ENCODE measurements at regions not wholly inside any gene's neighbourhood (a gene's known extent, or its start where the extent isn't known, plus 50 kb on each side); places are given as distances from the start of the nearest gene placed in this dataset.
"Not testable (repeated sequence)": the region's sequence is repeated elsewhere in the genome, so short reads cannot be mapped to it uniquely, and the experiment has no call there.

- intact Hi-C loops (cut with micrococcal nuclease), result loop anchor here (1.0 kb wide), 2 partner anchors 46 to 750 kb away; no protein-coding TSS in a partner anchor
- Histone ChIP-seq H2AFZ (ENCODE audit: low read depth, low read length) (peak overlapping the region; percentile 75), H4K20me1 (replicated peaks; ENCODE audit: control insufficient read depth, extremely low read depth, insufficient read depth, low read length) (no peaks in the 10 kb centered on the region), H3K4me3 (replicated peaks in 1 of 3; ENCODE audit: insufficient read depth in 1 of 3, low read depth in 1 of 3, low read length in 3 of 3) (peak overlapping the region in 1 of 3 experiments; percentile 33), H3K4me2 (ENCODE audit: insufficient read depth, low read length) (peak overlapping the region; percentile 93), H3K4me1 (ENCODE audit: control insufficient read depth, extremely low read depth, insufficient read depth, low read length) (peaks cover 20% of the 10 kb centered on the region), H3K27me3 (ENCODE audit: control insufficient read depth in 2 of 2, insufficient read depth in 2 of 2, low read length in 2 of 2) (no peaks in the 10 kb centered on the region), H3K79me2 (ENCODE audit: control insufficient read depth, insufficient read depth, low read length) (no peaks in the 10 kb centered on the region), H3K9me1 (replicated peaks; ENCODE audit: control insufficient read depth, extremely low read depth, insufficient read depth, low read length) (no peaks in the 10 kb centered on the region), H3K9ac (replicated peaks; ENCODE audit: extremely low read depth, insufficient read depth, low read length) (peak overlapping the region; percentile 60), H3K36me3 (ENCODE audit: control insufficient read depth in 2 of 2, extremely low read depth in 1 of 2, insufficient read depth in 2 of 2, low read length in 2 of 2) (no peaks in the 10 kb centered on the region), H3K9me3 (replicated peaks; ENCODE audit: control insufficient read depth, insufficient read depth, low read length) (no peaks in the 10 kb centered on the region), H3K27ac (ENCODE audit: insufficient read depth, low read depth, low read length) (peak overlapping the region; percentile 99)
- FAIRE-seq (peak; percentile 53), DNase-seq (ENCODE audit: low read depth, low spot score) (peak; percentile 93)
- ChIA-PET POLR2A (no interaction called here), CTCF (interaction anchor here (1.0 to 1.5 kb wide), 3 partner anchors 45 to 197 kb away, joined by 4 to 10 read pairs (median 6); a partner anchor contains a TSS)
- BruUV-seq (replicated peaks), result TSS peak; percentile 98
- no peak for TF ChIP-seq MAX (IDR thresholded peaks at IDR 0.05; ENCODE audit: insufficient read depth, insufficient read length)
- no peak for TF ChIP-seq MYC (IDR thresholded peaks at IDR 0.05; ENCODE audit: low read depth, low read length)
- peak; percentile 96 for TF ChIP-seq JUN (IDR thresholded peaks at IDR 0.05; ENCODE audit: borderline replicate concordance, insufficient read depth, insufficient read length, low read depth)
- TF ChIP-seq FOS (IDR thresholded peaks at IDR 0.05; ENCODE audit: borderline replicate concordance, insufficient read depth, low read length), result peak; percentile 88
- peak; percentile 70 for TF ChIP-seq POLR2AphosphoS5 (IDR thresholded peaks at IDR 0.05; ENCODE audit: insufficient read depth, low read depth, low read length)
- no peak for TF ChIP-seq CTCF (IDR thresholded peaks at IDR 0.05; ENCODE audit: extremely low read depth in 1 of 2, insufficient read depth in 1 of 2, low read depth in 1 of 2, low read length in 2 of 2)
- TF ChIP-seq GATA2 (IDR thresholded peaks at IDR 0.05; ENCODE audit: insufficient read depth, insufficient read length, low read depth, low read length), result peak; percentile 92
- dilution Hi-C loops (cut with MboI; ENCODE audit: extremely low pct_ligation_motif_present, low sequenced_read_pairs), result no loop called here
Measured at GRCh38 chr2:222364285-222364895, 60.0 kb upstream of the SGPP2 start.

- DNase-seq (ENCODE audit: low read depth, low spot score); H3K4me2 ChIP-seq (ENCODE audit: insufficient read depth, low read length); H3K36me3 ChIP-seq (ENCODE audit: control insufficient read depth in 2 of 2, extremely low read depth in 1 of 2, insufficient read depth in 2 of 2, low read length in 2 of 2); H3K79me2 ChIP-seq (ENCODE audit: control insufficient read depth, insufficient read depth, low read length); CTCF ChIA-PET; H3K27ac ChIP-seq (ENCODE audit: insufficient read depth, low read depth, low read length); H2AFZ ChIP-seq (ENCODE audit: low read depth, low read length); H3K9me1 ChIP-seq (replicated peaks; ENCODE audit: control insufficient read depth, extremely low read depth, insufficient read depth, low read length); H3K27me3 ChIP-seq (ENCODE audit: control insufficient read depth in 2 of 2, insufficient read depth in 2 of 2, low read length in 2 of 2); H3K9me3 ChIP-seq (replicated peaks; ENCODE audit: control insufficient read depth, insufficient read depth, low read length); POLR2A ChIA-PET; BruUV-seq (replicated peaks); FAIRE-seq; H4K20me1 ChIP-seq (replicated peaks; ENCODE audit: control insufficient read depth, extremely low read depth, insufficient read depth, low read length); H3K9ac ChIP-seq (replicated peaks; ENCODE audit: extremely low read depth, insufficient read depth, low read length); dilution Hi-C loops (cut with MboI; ENCODE audit: extremely low pct_ligation_motif_present, low sequenced_read_pairs); intact Hi-C loops (cut with micrococcal nuclease); H3K4me3 ChIP-seq (replicated peaks in 1 of 3; ENCODE audit: insufficient read depth in 1 of 3, low read depth in 1 of 3, low read length in 3 of 3): not testable (repeated sequence)
- H3K4me1 ChIP-seq (ENCODE audit: control insufficient read depth, extremely low read depth, insufficient read depth, low read length), result peaks cover 14% of the 10 kb centered on the region
Measured at GRCh38 chr2:222368280-222368679, 56.1 kb upstream of the SGPP2 start.
